H9 (cell line): ENCODE measurements at regions not wholly inside any gene's neighbourhood (a gene's known extent, or its start where the extent isn't known, plus 50 kb on each side); places are given as distances from the start of the nearest gene placed in this dataset.

Experiments used
- DNase-seq: peaks from one replicate; pipeline ENCODE4 v3.0.0-alpha.2; 2017
- H2AFZ ChIP-seq: one replicate; pipeline ENCODE4 v1.6.1; 2013; ENCODE audit warnings: mild to moderate bottlenecking, low read length, control low read depth, moderate library complexity
- H2AK5ac ChIP-seq: 2 replicates; pipeline ENCODE4 v1.6.1; 2013; ENCODE audit warnings: low read length, control low read depth, mixed read lengths; ENCODE audit not compliant: insufficient read length
- H2BK120ac ChIP-seq: one replicate; pipeline ENCODE4 v1.6.1; 2013; ENCODE audit warnings: low read depth, mild to moderate bottlenecking, low read length, control low read depth, inconsistent platforms; ENCODE audit not compliant: poor library complexity, severe bottlenecking
- H2BK12ac ChIP-seq: 2 replicates; pipeline ENCODE4 v1.6.1; 2013; ENCODE audit warnings: low read length, control low read depth, mixed read lengths, low read depth; ENCODE audit not compliant: insufficient read length
- H2BK15ac ChIP-seq: 2 replicates; pipeline ENCODE4 v1.6.1; 2013; ENCODE audit warnings: low read depth, low read length, control low read depth
- H2BK20ac ChIP-seq: one replicate; pipeline ENCODE4 v1.6.1; 2013; ENCODE audit warnings: low read depth, mild to moderate bottlenecking, low read length, control low read depth, inconsistent platforms; ENCODE audit not compliant: poor library complexity, severe bottlenecking
- H2BK5ac ChIP-seq: 2 replicates; pipeline ENCODE4 v1.6.1; 2013; ENCODE audit warnings: low read length, control low read depth, mixed read lengths; ENCODE audit not compliant: insufficient read length
- H3K14ac ChIP-seq: 2 replicates; pipeline ENCODE4 v1.6.1; 2013; ENCODE audit warnings: low read length, control low read depth; ENCODE audit not compliant: insufficient read depth
- H3K18ac ChIP-seq: 2 replicates; pipeline ENCODE4 v1.6.1; 2013; ENCODE audit warnings: low read depth, mild to moderate bottlenecking, mixed read lengths, low read length, control low read depth; ENCODE audit not compliant: insufficient read length
- H3K23ac ChIP-seq: 2 replicates; pipeline ENCODE4 v1.6.1; 2013; ENCODE audit warnings: low read length, control low read depth, mixed read lengths, low read depth; ENCODE audit not compliant: insufficient read length
- H3K23me2 ChIP-seq: 2 replicates; pipeline ENCODE4 v1.6.1; 2013; ENCODE audit warnings: low read depth, mild to moderate bottlenecking, mixed read lengths, low read length, control low read depth; ENCODE audit not compliant: insufficient read length, poor library complexity, severe bottlenecking
- H3K27ac ChIP-seq: 2 replicates; pipeline ENCODE4 v1.5.1; 2013; ENCODE audit warnings: low read length, control low read depth, mixed read lengths, low read depth; ENCODE audit not compliant: insufficient read length
- H3K27me3 ChIP-seq: 2 replicates; pipeline ENCODE4 v1.6.1; 2013; ENCODE audit warnings: low read length, control low read depth, inconsistent platforms; ENCODE audit not compliant: insufficient read depth
- H3K4ac ChIP-seq: 2 replicates; pipeline ENCODE4 v1.6.1; 2013; ENCODE audit warnings: low read depth, mild to moderate bottlenecking, control low read depth, inconsistent platforms, low read length, moderate library complexity
- H3K4me1 ChIP-seq: 2 replicates; pipeline ENCODE4 v1.6.1; 2013; ENCODE audit warnings: low read length, control low read depth, inconsistent platforms; ENCODE audit not compliant: insufficient read depth
- H3K4me2 ChIP-seq: 2 replicates; pipeline ENCODE4 v1.6.1; 2013; ENCODE audit warnings: low read length, control low read depth, mixed read lengths; ENCODE audit not compliant: insufficient read length, insufficient read depth
- H3K56ac ChIP-seq: 2 replicates; pipeline ENCODE4 v1.6.1; 2013; ENCODE audit warnings: low read depth, mild to moderate bottlenecking, mixed read lengths, low read length, control low read depth; ENCODE audit not compliant: insufficient read length
- H3K79me1 ChIP-seq: 2 replicates; pipeline ENCODE4 v1.6.1; 2013; ENCODE audit warnings: low read depth, mild to moderate bottlenecking, moderate library complexity, low read length, control low read depth, inconsistent platforms; ENCODE audit not compliant: insufficient read depth, poor library complexity, severe bottlenecking
- H3K79me2 ChIP-seq: 2 replicates; pipeline ENCODE4 v1.6.1; 2013; ENCODE audit warnings: low read length, control low read depth, inconsistent platforms; ENCODE audit not compliant: insufficient read depth
- H3K9ac ChIP-seq: 2 replicates; pipeline ENCODE4 v1.6.1; 2013; ENCODE audit warnings: low read length, control low read depth, mixed read lengths; ENCODE audit not compliant: insufficient read length; ENCODE audit errors: extremely low read depth
- H3K9me3 ChIP-seq: one replicate; pipeline ENCODE4 v1.6.1; 2013; ENCODE audit warnings: low read depth, low read length, inconsistent platforms; ENCODE audit not compliant: control insufficient read depth
- H3T11ph ChIP-seq: one replicate; pipeline ENCODE4 v1.6.1; 2013; ENCODE audit warnings: mild to moderate bottlenecking, low read length, control low read depth, inconsistent platforms
- H4K20me1 ChIP-seq: one replicate; pipeline ENCODE4 v1.6.1; 2013; ENCODE audit not compliant: control insufficient read depth, insufficient read length, insufficient read depth
- H4K5ac ChIP-seq: 2 replicates; pipeline ENCODE4 v1.6.1; 2013; ENCODE audit warnings: low read depth, mild to moderate bottlenecking, mixed read lengths, low read length, control low read depth; ENCODE audit not compliant: insufficient read length
- H4K8ac ChIP-seq: replicated peaks from 2 replicates; pipeline ENCODE4 v1.6.1; 2013; ENCODE audit warnings: low read length, control low read depth, mixed read lengths, low read depth; ENCODE audit not compliant: insufficient read length
- H4K91ac ChIP-seq: 2 replicates; pipeline ENCODE4 v1.6.1; 2013; ENCODE audit warnings: low read depth, mild to moderate bottlenecking, moderate library complexity, mixed read lengths, low read length, control low read depth; ENCODE audit not compliant: insufficient read length
- H3K27ac Mint-ChIP-seq, 3 experiments: 2 replicates in 2 of 3; 3 replicates in 1 of 3; pipeline ENCODE4 v1.8.0; 2020 to 2021; ENCODE audit warnings: mixed read lengths in 3 of 3, mild to moderate bottlenecking in 1 of 3, moderate library complexity in 1 of 3
- H3K27me3 Mint-ChIP-seq: 2 replicates; pipeline ENCODE4 v1.8.0; 2021; ENCODE audit warnings: low read depth, mild to moderate bottlenecking, moderate library complexity, mixed read lengths
- H3K36me3 Mint-ChIP-seq, 3 experiments: 2 replicates in 2 of 3; 3 replicates in 1 of 3; pipeline ENCODE4 v1.8.0; 2020 to 2021; ENCODE audit warnings: low read depth in 3 of 3, mixed read lengths in 3 of 3; ENCODE audit not compliant: insufficient read depth in 1 of 3
- H3K4me1 Mint-ChIP-seq, 2 experiments: 2 replicates each; pipeline ENCODE4 v1.8.0; 2020; ENCODE audit warnings: mixed read lengths in 2 of 2
- H3K4me3 Mint-ChIP-seq, 2 experiments: 2 replicates in 1 of 2; 3 replicates in 1 of 2; pipeline ENCODE4 v1.8.0; 2020 to 2021; ENCODE audit warnings: mild to moderate bottlenecking in 2 of 2, mixed read lengths in 2 of 2, moderate library complexity in 1 of 2
- H3K9me3 Mint-ChIP-seq, 2 experiments: 2 replicates in 1 of 2; 3 replicates in 1 of 2; pipeline ENCODE4 v1.8.0; 2020; ENCODE audit warnings: mild to moderate bottlenecking in 2 of 2, mixed read lengths in 2 of 2, moderate library complexity in 1 of 2
- CTCF ChIP-seq: fragments of 200-600 bp; sonication (generic); conservative IDR thresholded peaks from 3 replicates; pipeline ENCODE4 v1.8.0; 2021; ENCODE audit warnings: antibody characterized with exemption, mild to moderate bottlenecking
- WGBS: extraction: QIAGEN DNeasy Blood & Tissue Kit; methylation state at CpG from one replicate; pipeline ENCODE4 v1.1.7; 2013; ENCODE audit warnings: missing lambda C conversion rate, low lambda C conversion rate, mixed read lengths; ENCODE audit not compliant: insufficient read length; ENCODE audit errors: extremely low coverage; 5-methylcytosine and 5-hydroxymethylcytosine counted together

DNA sequence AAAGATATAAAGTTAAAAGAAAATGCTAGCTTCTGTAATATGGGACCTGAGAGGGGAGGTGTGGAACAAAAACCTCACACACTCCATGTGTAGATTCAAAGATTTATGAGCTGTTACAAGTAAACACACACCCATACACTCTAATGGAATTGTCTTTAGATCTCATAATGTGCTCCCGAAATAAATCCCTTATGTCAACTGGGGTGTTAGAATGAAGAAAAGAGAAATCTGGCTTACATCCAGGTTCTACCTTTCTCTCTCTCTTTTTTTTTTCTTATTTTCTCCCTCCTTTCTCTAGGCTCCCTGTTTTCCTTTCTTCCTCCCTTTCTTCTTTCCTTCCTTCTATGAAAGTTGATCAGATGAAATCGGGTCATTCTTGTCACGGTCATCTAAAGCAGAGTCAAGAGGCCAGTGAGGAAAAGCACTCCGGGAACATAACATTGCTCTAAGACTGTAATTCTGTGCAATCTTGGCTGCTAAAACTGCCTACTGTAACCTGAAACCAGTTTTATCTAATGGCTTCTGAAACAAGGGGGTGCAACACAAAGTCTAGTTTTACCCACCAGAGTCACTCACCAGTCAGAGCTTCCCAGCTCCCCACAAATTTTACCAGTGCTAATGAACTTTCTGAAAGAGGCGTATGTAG, 68.3 kb upstream of the BTBD3 start:
- Histone ChIP-seq H4K20me1 (no peaks in the 10 kb centered on the region), H3K27ac (no peak overlapping the region), H3K79me2 (no peaks in the 10 kb centered on the region), H2BK120ac (no peak overlapping the region), H2BK20ac (no peak overlapping the region), H4K91ac (no peak overlapping the region), H2AFZ (peak overlapping the region; percentile 1), H3T11ph (no peak overlapping the region), H3K4me2 (no peak overlapping the region), H3K79me1 (no peaks in the 10 kb centered on the region), H2BK12ac (no peak overlapping the region), H2AK5ac (no peak overlapping the region), H4K8ac (no peak overlapping the region), H3K23me2 (no peaks in the 10 kb centered on the region), H3K9ac (no peak overlapping the region), H3K9me3 (no peaks in the 10 kb centered on the region), H3K18ac (no peak overlapping the region), H2BK5ac (no peak overlapping the region), H3K4ac (no peak overlapping the region), H4K5ac (no peak overlapping the region), H3K4me1 (no peaks in the 10 kb centered on the region), H2BK15ac (no peak overlapping the region), H3K14ac (no peak overlapping the region), H3K56ac (no peak overlapping the region), H3K23ac (no peak overlapping the region), H3K27me3 (no peaks in the 10 kb centered on the region)
- no peaks in the 10 kb centered on the region; a peak in 1 of 7 replicates for H3K36me3 Mint-ChIP-seq
- H3K27me3 Mint-ChIP-seq: peaks cover 1% of the 10 kb centered on the region; the same call in 1 of the 2 replicates
- no CpG with 5 or more reads among the region's 5 CpGs for WGBS
- no peaks in the 10 kb centered on the region; a peak in 1 of 5 replicates for H3K9me3 Mint-ChIP-seq
- DNase-seq: no peak
- no peak for TF ChIP-seq CTCF
- H3K27ac Mint-ChIP-seq: peak overlapping the region in 2 of 3 experiments; percentile 31 to 45; a peak in 3 of 7 replicates
- no peak overlapping the region for H3K4me3 Mint-ChIP-seq
- peaks cover 23 to 25% of the 10 kb centered on the region in 2 experiments for H3K4me1 Mint-ChIP-seq
